CD1c-positive myeloid dendritic cell (primary cell): ENCODE measurements at regions not wholly inside any gene's neighbourhood (a gene's known extent, or its start where the extent isn't known, plus 50 kb on each side); places are given as distances from the start of the nearest gene placed in this dataset.
A peak's percentile ranks its signal among the peaks of the same experiment; 100 is the strongest.
"Not testable (repeated sequence)": the region's sequence is repeated elsewhere in the genome, so short reads cannot be mapped to it uniquely, and the experiment has no call there.

Experiments used
- DNase-seq: peaks from one replicate; pipeline ENCODE4 v3.0.0-alpha.2; 2016; ENCODE audit errors: extremely low spot score

GRCh38 chr4:14169460-14169859 is 541.9 kb upstream of the BOD1L1 start:
- DNase-seq = no peak

GRCh38 chr4:14169940-14170339 is 542.4 kb upstream of the BOD1L1 start:
- DNase-seq = not testable (repeated sequence)

- DNase-seq = no peak
Measured at GRCh38 chr4:14176613-14177012, 549.1 kb upstream of the BOD1L1 start.

GRCh38 chr4:14177987-14178386 is 550.5 kb upstream of the BOD1L1 start:
- DNase-seq = no peak

- peak; percentile 37 for DNase-seq
Measured at GRCh38 chr4:14178421-14178820, 550.9 kb upstream of the BOD1L1 start.

- DNase-seq = no peak
Measured at GRCh38 chr4:14180166-14180565, 552.6 kb upstream of the BOD1L1 start.

GRCh38 chr4:14180983-14181601 is 553.6 kb upstream of the BOD1L1 start:
- DNase-seq = no peak

GRCh38 chr4:14182148-14182547 is 554.6 kb upstream of the BOD1L1 start:
- DNase-seq = no peak

GRCh38 chr4:14184265-14184664 is 556.7 kb upstream of the BOD1L1 start:
- no peak for DNase-seq

- no peak for DNase-seq
Measured at GRCh38 chr4:14184767-14185166, 557.2 kb upstream of the BOD1L1 start.

GRCh38 chr4:14188214-14188613 is 560.7 kb upstream of the BOD1L1 start:
- DNase-seq = no peak

- no peak for DNase-seq
Measured at GRCh38 chr4:14193601-14194000, 566.1 kb upstream of the BOD1L1 start.

- peak; percentile 30 for DNase-seq
Measured at GRCh38 chr4:14196131-14196530, 568.6 kb upstream of the BOD1L1 start.

- DNase-seq = no peak
Measured at GRCh38 chr4:14215116-14215770, 587.7 kb upstream of the BOD1L1 start.

GRCh38 chr4:14217401-14217800 is 589.9 kb upstream of the BOD1L1 start:
- DNase-seq = no peak

GRCh38 chr4:14218641-14219040 is 591.1 kb upstream of the BOD1L1 start:
- no peak for DNase-seq

- no peak for DNase-seq
Measured at GRCh38 chr4:14221176-14221575, 593.7 kb upstream of the BOD1L1 start.

- DNase-seq = no peak
Measured at GRCh38 chr4:14222377-14223029, 595.0 kb upstream of the BOD1L1 start.

GRCh38 chr4:14223461-14223860 is 595.9 kb upstream of the BOD1L1 start:
- DNase-seq = no peak

GRCh38 chr4:14225688-14226207 is 598.2 kb upstream of the BOD1L1 start:
- DNase-seq = no peak

- no peak for DNase-seq
Measured at GRCh38 chr4:14233126-14233525, 605.6 kb upstream of the BOD1L1 start.

GRCh38 chr4:14234307-14234706 is 606.8 kb upstream of the BOD1L1 start:
- no peak for DNase-seq

- no peak for DNase-seq
Measured at GRCh38 chr4:14236359-14236758, 608.8 kb upstream of the BOD1L1 start.
